ENCODE measurements at regions not wholly inside any gene's neighbourhood (a gene's known extent, or its start where the extent isn't known, plus 50 kb on each side); places are given as distances from the start of the nearest gene placed in this dataset.

GRCh38 chr5:143488381-143488780 is 84.9 kb upstream of the NR3C1 start:
- DNase-seq = no peak

DNA sequence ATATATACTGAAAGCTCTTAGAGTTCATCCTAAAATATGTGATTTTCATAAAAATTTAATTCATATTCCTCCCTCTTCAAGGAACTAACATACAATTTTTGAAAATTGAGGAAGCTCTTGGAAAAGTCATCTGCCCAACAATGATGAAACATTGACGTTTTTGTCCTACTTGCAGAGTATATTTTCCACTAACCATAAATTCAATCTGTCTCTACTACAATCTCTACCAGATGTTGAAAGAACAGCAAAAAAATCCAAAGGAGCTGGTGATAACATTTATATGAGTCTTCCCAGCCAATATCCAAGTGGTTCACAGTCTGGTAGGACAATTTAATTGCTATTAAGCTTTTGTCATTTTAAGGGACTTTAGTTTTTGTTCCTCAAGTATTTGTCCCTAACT is 81.1 kb upstream of the NR3C1 start:
- no peak for DNase-seq

GRCh38 chr5:143481697-143482531 is 78.4 kb upstream of the NR3C1 start:
- DNase-seq = no peak

- DNase-seq = no peak
These were observed 76.5 kb upstream of the NR3C1 start for GRCh38 chr5:143480001-143480400.

GRCh38 chr5:143479394-143479793 is 75.9 kb upstream of the NR3C1 start:
- no peak for DNase-seq

GRCh38 chr5:143476601-143477211 is 73.2 kb upstream of the NR3C1 start:
- DNase-seq = no peak

DNA sequence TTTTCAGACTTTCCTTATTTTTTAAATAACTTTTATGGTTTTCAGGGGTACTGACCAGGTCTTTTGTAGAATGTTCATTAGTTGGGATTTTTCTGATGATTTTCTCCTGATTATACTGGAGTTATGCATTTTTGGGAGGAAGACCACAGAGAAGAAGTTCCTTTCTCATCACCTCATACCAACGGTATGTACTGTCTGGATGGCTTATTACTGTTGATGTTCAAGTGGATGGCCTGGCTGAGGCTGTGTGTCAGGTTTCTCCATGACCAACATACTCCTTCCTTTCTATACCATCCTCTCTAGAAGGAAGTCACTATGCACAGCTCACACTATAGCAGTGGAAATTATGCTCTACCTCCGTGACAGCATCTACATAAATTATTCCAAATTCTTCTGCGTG is 71.1 kb upstream of the NR3C1 start:
- DNase-seq = no peak

- no peak for DNase-seq
These were observed 70.0 kb upstream of the NR3C1 start for GRCh38 chr5:143473481-143473880.

DNA sequence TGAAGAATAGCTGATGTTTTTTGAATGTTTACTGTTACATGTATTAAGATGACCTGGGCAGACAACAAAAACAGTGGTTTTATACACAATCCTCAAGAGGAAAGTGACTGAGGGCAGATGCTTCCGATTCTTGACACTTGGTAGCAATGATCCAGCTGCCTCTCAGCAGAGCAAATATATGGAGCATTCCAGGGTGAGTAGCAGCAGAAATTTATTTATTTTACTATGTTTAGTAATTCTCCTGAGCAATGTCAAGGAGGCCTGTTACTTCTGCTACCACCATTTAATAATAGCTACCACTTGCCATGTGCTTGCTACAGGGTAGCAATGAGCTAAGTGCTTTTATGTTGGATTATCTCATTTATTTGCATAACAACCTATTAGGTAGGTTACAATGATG is 69.1 kb upstream of the NR3C1 start:
- no peak for DNase-seq

GRCh38 chr5:143471666-143472464 is 68.4 kb upstream of the NR3C1 start:
- no peak for DNase-seq

DNA sequence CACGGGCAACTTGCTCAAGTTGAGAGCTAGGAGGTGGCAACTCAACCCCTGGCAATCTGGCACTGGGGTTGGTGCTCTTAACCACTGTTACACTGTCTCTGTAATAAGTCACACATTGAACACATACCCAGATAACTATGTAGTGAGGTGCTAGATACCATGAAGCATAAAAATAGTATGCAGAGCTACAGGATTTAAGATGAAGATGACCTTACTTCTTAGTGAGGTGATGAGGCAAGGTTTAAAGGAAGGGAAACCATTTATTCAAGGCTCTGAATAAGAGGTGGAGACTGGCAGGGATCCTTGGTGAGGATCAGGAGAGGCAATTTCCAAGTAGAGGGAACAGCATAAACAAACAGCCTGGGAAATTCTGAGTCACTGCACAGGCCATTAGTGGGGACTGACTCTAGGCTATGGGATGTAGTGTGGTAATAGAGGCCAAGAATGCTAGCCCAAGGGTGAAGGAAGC is 67.6 kb upstream of the NR3C1 start:
- DNase-seq = no peak

- DNase-seq = no peak
These were observed 66.6 kb upstream of the NR3C1 start for GRCh38 chr5:143470120-143470519.

GRCh38 chr5:143469125-143469524 is 65.6 kb upstream of the NR3C1 start:
- no peak for DNase-seq

- no peak for DNase-seq
These were observed 63.1 kb upstream of the NR3C1 start for GRCh38 chr5:143466632-143467031.

- DNase-seq = no peak
These were observed 61.4 kb upstream of the NR3C1 start for GRCh38 chr5:143464723-143465490.

- DNase-seq = no peak
These were observed 58.9 kb upstream of the NR3C1 start for GRCh38 chr5:143462431-143462830.

GRCh38 chr5:143459433-143459832 is 55.9 kb upstream of the NR3C1 start:
- DNase-seq = no peak

DNA sequence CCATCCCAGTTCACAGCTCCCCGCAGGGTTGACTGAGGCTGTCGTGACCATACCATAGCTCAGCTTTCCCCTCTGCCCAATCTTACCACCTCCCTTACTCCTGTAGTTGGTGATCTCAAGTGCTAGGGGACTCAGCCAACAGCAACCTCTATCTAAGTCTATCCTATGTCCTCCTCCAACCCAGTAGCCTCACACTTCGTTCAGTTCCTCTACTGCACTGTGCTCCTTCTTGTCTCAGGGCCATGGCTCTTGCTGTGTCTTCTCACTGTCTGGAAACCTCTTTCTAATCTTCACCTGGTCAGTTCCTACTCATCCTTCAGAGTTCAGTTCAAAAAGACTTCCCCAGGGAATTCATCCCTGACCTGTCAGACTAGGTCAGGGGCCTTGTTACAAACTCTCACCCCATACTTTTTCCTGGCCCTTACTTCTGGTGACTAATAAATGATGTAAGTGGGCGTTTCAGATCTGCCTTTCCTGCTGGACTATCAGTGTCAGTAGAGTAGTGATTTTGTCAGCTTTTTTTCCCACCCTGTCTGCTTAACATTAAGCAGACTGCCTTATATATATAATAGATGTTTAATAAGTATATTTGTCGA is 53.6 kb upstream of the NR3C1 start:
- no peak for DNase-seq

- DNase-seq = no peak
These were observed 51.5 kb upstream of the NR3C1 start for GRCh38 chr5:143454936-143455516.

DNA sequence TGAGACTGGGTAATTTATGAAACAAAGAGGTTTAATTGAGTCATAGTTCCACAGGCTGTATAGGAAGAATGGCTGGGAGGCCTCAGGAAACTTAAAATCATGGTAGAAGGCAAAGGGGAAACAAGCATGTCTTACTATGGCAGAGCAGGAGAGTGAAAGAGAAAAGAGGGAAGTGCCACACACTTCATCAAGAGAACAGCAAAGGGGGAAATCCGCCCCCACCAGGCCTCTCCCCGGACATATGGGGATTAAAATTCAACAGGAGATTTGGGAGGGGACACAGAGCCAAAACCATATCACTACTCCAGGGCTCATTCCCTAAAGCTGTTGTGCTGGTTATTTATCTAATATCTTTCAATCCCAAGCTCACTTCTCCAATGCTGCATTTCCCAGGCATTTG is 50.2 kb upstream of the NR3C1 start:
- no peak for DNase-seq

Data from stimulated activated CD4-positive, alpha-beta T cell treated with anti-CD3 and anti-CD28 coated beads, Interleukin-2, amount 100 ng/mL, for 24 hours (primary cell).